HFFc6 (cell line): ENCODE measurements at regions not wholly inside any gene's neighbourhood (a gene's known extent, or its start where the extent isn't known, plus 50 kb on each side); places are given as distances from the start of the nearest gene placed in this dataset.
"Not testable (repeated sequence)": the region's sequence is repeated elsewhere in the genome, so short reads cannot be mapped to it uniquely, and the experiment has no call there.

Source experiments
- DNase-seq: peaks from one replicate; pipeline ENCODE4 v3.0.0-alpha.2; 2018
- H3K27ac Mint-ChIP-seq: 2 replicates; pipeline ENCODE4 v1.8.0; 2020; ENCODE audit warnings: mild to moderate bottlenecking, mixed read lengths
- H3K27me3 Mint-ChIP-seq: 2 replicates; pipeline ENCODE4 v1.8.0; 2021; ENCODE audit warnings: mild to moderate bottlenecking, moderate library complexity, mixed read lengths; ENCODE audit not compliant: insufficient read depth
- H3K36me3 Mint-ChIP-seq: 2 replicates; pipeline ENCODE4 v1.8.0; 2021; ENCODE audit warnings: low read depth, mixed read lengths
- H3K4me1 Mint-ChIP-seq: 2 replicates; pipeline ENCODE4 v1.8.0; 2020; ENCODE audit warnings: low read depth, mixed read lengths
- H3K4me3 Mint-ChIP-seq: 2 replicates; pipeline ENCODE4 v1.8.0; 2020; ENCODE audit warnings: mild to moderate bottlenecking, moderate library complexity, mixed read lengths
- H3K9me3 Mint-ChIP-seq: 2 replicates; pipeline ENCODE4 v1.8.0; 2020; ENCODE audit warnings: mild to moderate bottlenecking, mixed read lengths
- TF ChIP-seq, protein P1 (sequence below): fragments of 200-600 bp; sonication (generic); IDR thresholded peaks from 2 replicates; pipeline ENCODE4 v1.5.0; 2021; ENCODE audit warnings: antibody characterized with exemption, mild to moderate bottlenecking

DNA sequence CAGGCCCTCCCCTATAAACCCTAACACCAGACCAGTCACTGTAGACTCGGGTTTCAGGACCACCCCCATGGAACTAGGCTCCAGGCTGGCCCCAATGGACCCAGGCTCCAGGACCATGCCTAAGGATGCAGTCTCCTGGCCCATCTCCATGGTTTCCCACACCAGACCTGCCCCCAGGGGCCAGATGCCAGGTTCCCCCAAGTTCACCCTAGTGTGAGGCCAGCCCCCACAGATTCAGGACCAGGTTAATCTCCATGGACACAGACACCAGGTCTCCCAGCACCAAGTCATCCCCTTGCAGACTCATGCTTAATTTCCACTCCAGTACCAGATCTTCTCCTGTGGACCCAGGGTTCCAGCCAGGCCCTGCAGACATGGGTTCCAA, 103.8 kb upstream of the LANCL2 start:
- H3K27me3 Mint-ChIP-seq = peaks cover 13% of the 10 kb centered on the region
- H3K9me3 Mint-ChIP-seq = no peaks in the 10 kb centered on the region
- DNase-seq = no peak
- no peak overlapping the region for H3K27ac Mint-ChIP-seq
- TF ChIP-seq, protein P1, sequence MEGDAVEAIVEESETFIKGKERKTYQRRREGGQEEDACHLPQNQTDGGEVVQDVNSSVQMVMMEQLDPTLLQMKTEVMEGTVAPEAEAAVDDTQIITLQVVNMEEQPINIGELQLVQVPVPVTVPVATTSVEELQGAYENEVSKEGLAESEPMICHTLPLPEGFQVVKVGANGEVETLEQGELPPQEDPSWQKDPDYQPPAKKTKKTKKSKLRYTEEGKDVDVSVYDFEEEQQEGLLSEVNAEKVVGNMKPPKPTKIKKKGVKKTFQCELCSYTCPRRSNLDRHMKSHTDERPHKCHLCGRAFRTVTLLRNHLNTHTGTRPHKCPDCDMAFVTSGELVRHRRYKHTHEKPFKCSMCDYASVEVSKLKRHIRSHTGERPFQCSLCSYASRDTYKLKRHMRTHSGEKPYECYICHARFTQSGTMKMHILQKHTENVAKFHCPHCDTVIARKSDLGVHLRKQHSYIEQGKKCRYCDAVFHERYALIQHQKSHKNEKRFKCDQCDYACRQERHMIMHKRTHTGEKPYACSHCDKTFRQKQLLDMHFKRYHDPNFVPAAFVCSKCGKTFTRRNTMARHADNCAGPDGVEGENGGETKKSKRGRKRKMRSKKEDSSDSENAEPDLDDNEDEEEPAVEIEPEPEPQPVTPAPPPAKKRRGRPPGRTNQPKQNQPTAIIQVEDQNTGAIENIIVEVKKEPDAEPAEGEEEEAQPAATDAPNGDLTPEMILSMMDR = no peak
- peaks cover 5% of the 10 kb centered on the region for H3K4me1 Mint-ChIP-seq
- H3K4me3 Mint-ChIP-seq = no peak overlapping the region
- no peaks in the 10 kb centered on the region for H3K36me3 Mint-ChIP-seq

DNA sequence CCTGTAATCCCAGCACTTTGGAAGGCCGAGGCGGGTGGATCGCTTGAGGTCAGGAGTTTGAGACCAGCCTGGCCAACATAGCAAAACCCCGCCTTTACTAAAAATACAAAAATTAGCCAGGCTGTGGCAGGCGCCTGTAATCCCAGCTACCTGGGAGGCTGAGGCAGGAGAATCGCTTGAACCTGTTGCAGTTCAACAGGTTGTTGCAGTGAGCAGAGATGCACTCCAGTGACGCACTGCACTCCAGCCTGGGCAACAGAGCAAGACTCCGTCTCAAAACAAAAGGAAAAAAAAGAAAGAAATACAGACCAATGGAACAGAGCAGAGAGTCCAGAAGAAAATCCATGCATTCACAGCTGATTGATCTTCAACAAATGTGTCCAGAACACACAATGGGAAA, 99.8 kb upstream of the LANCL2 start:
- not testable (repeated sequence) for H3K36me3 Mint-ChIP-seq, DNase-seq, H3K4me3 Mint-ChIP-seq, H3K9me3 Mint-ChIP-seq, H3K27ac Mint-ChIP-seq, H3K4me1 Mint-ChIP-seq
- peaks cover 33% of the 10 kb centered on the region for H3K27me3 Mint-ChIP-seq

DNA sequence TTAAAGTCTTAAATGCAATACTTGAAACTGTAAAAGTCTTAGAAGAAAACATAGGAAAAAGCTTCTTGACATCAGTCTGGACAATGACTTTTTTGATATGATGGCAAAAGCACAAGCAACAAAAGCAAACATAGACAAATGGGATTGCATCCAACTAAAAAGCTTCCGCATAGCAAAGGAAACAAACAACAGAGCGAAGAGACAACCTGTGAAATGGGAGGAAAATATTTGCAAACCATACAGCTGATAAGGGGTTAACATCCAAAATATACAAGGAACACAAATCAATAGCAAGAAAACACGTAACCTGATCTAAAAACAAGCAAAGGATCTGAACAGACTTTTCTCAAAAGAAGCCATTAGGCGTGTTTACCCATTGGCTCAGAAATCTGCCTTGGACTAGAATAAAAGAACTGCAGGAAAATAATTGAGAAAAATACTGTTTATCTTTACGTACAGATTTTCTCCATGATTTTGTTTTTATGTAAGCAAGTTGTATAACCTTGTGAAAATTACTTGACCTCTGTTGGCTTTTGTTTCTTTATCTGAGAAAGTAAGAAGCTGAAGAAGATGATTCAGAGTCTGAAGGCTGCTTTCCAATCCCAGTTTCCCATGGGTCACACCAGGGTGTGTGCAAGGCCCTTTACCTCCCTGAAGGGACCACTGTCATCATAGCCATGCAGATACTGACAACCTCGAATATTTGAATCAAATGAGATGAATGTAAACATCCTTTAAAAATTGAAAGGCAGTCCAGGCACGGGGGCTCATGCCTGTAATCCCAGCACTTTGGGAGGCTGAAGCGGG, 99.1 kb upstream of the LANCL2 start:
- no peaks in the 10 kb centered on the region for H3K9me3 Mint-ChIP-seq
- TF ChIP-seq, protein P1 = no peak
- peaks cover 33% of the 10 kb centered on the region for H3K27me3 Mint-ChIP-seq
- DNase-seq = no peak
- H3K27ac Mint-ChIP-seq = no peak overlapping the region
- H3K4me1 Mint-ChIP-seq = peaks cover 6% of the 10 kb centered on the region
- no peaks in the 10 kb centered on the region for H3K36me3 Mint-ChIP-seq
- no peak overlapping the region for H3K4me3 Mint-ChIP-seq

DNA sequence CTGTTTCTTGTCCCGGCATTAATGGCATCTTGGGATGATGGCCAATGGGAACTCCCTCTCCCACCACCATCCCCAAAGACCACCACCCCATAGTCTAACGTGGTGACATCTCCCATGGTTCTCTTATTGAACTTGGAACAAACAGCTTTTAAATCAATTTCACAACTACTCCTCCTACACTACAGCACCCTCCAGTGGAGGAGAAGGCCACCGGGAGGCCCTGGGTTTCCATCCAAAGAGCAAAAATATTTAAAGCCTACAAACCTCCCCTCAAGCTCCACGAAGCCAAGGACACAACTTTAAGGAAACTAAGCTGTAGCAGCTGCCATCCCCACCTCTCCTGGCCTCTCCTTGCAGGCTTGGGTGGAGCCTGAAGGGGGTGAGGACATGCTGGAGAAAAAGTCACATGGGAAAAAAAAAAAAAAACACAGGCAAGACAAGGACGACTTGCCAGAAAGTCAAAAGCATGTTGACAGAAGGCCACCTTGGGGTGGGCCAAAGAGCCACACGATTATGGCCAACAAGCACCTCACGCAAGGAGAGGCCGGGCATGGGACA, 94.0 kb upstream of the LANCL2 start:
- Mint-ChIP-seq H3K36me3 (no peaks in the 10 kb centered on the region), H3K4me1 (peaks cover 4% of the 10 kb centered on the region), H3K27ac (no peak overlapping the region), H3K4me3 (no peak overlapping the region), H3K9me3 (no peaks in the 10 kb centered on the region), H3K27me3 (peaks cover 35% of the 10 kb centered on the region)
- no peak for DNase-seq
- TF ChIP-seq, protein P1 = peak; percentile 77

DNA sequence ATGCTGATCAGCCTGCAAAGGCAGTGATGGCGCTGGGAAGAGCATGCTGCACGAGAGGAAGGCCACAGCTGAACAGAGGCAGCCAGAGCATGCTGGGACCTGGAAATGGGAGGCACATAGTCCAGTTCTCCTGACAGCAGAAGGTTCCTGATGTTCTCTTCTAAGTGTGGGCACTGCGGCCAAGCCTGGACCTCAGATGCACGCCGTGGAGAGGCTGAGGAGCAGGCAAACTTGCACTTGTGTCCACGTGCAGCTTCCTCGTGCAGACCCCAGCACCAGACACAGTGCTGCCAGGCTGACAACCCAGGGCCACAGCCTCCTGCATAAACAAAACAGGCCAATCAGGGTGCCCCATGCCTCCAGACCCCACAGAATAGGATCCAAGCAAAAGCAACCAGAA, 93.5 kb upstream of the LANCL2 start:
- H3K36me3 Mint-ChIP-seq = no peaks in the 10 kb centered on the region
- DNase-seq = no peak
- no peak overlapping the region for H3K4me3 Mint-ChIP-seq
- TF ChIP-seq, protein P1 = no peak
- H3K27ac Mint-ChIP-seq = no peak overlapping the region
- peaks cover 33% of the 10 kb centered on the region for H3K27me3 Mint-ChIP-seq
- no peaks in the 10 kb centered on the region for H3K9me3 Mint-ChIP-seq
- H3K4me1 Mint-ChIP-seq = no peaks in the 10 kb centered on the region

DNA sequence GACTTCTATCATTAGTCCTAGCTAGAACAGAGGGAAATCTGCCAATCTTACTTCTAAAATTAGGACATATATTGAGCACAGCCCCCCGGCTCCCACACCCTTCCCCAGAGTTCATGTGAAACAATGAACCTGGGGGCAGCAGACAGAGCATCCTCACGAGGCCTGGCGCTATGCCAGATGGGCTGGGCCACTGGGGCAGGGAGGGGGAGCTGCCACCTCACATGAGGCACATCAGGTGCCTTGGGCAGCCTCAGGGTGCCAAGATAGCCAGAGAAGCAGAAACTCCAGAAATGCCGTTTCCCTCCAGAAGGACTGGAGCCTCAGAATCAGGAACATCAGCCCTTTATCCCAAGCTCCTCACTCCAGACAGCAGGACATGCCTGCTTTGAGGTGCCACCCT, 92.8 kb upstream of the LANCL2 start:
- no peak overlapping the region for H3K27ac Mint-ChIP-seq
- H3K4me1 Mint-ChIP-seq = no peaks in the 10 kb centered on the region
- no peak overlapping the region for H3K4me3 Mint-ChIP-seq
- H3K27me3 Mint-ChIP-seq = peaks cover 36% of the 10 kb centered on the region
- H3K36me3 Mint-ChIP-seq = no peaks in the 10 kb centered on the region
- no peak for DNase-seq
- TF ChIP-seq, protein P1 = no peak
- no peaks in the 10 kb centered on the region for H3K9me3 Mint-ChIP-seq
